ENCODE measurements at regions not wholly inside any gene's neighbourhood (a gene's known extent, or its start where the extent isn't known, plus 50 kb on each side); places are given as distances from the start of the nearest gene placed in this dataset.

DNA sequence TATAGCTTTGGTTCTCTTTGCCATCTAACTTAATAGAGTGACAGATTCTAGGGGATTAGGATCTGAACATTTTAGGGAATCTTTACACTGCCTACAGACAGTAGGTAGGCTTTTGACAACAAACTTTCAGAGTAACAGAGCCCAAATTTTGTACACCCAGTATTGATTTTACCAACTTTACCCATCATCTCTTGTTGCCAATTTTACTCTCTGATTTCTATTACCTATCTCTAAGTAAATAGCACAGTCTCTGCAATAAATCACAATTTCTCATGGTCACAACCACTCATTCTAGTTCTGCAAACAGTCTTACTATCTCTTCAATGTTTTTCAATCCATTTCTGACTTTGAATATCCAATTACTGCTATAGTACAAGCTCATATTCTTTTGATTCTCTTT, 1097.6 kb upstream of the PHF14 start:
- no peak for DNase-seq

DNA sequence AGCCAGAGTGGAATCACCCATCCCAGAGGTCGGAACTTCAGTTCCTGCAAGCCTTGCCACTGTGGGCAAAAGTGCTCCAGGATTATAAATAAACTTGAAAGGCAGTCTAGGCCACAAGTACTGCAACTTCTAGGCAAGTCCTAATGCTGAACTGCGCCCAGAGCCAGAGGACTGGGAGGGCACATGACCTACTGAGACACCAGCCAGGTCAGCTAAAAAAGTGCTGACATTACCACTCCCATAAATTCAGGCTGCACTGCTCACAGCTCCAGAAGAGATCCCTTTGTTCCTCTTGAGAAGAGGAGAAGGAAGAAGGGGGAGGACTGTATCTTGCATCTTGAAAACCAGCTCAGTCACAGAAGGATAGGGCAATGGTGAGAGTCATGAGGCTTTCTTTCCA, 1084.1 kb upstream of the PHF14 start:
- no peak for DNase-seq

DNA sequence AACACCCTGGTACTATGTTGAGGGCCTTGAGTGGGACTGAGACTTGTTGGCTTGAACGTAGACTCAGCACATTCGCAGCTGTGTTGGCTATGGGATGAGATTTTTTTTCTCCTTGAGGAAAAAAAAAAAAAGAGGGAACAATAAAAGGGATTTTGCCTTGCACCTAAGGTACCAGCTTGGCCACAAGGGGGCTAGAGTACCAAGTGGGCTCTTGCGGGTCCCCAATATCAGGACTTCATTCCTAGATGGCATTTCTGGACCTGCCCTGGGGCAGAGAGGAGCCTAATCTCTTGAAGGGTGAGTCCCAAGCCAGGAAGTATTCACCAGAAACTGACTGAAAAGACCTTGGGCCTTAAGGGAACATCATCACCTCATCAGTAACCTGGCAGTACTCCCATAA, 1083.6 kb upstream of the PHF14 start:
- DNase-seq = no peak

DNA sequence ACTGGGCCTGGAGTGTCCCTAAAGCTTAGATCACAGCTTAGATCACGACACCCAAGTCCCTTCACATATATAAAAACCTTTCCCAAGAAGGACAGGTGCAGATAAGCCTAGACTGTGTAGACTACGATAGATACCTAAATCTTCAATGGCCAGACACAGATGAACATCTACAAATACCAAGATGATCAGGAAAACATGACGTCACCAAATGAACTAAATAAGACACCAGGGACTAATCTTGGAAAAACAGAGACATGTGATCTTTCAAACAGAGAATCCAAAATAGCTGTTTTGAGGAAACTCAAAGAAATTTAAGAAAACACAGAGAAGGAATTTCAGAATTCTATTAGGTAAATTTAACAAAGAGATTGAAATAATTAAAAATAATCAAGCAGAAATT, 1082.6 kb upstream of the PHF14 start:
- no peak for DNase-seq

DNA sequence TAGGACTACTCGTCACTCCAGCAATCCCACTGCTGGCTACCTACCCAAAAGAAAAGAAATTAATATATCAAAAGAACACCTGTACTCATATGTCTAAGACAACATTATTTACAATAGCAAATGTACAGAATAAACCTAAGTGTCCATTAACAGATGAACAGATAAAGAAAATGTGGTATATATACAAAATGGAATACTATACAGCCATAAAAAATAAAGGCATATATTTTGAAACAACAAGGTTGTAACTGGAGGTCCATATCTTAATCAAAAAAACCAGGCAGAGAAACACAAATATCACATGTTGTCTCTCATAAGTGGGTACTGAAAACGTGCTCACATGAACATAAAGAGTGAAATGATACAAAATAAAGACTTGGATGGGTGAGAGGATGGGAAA, 1073.3 kb upstream of the PHF14 start:
- no peak for DNase-seq

DNA sequence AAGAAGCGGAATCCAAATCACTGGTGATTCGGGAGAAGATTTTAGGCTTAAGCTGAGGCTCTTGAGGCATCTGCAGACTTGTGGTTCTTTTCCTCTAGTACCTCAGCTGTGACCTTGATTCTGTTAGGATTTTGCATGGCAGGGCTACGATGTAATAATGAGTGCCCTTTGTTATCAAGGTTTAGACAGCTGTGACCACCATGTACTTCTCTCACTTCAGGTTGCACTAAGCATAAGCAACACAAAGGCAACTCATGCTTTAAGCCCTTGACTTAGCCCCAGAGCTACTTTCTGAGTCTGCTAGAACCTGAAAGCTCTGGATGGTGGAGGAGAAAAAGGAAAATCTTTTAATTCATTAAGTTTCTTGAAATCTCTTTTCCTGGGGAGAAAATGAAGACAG, 1052.3 kb upstream of the PHF14 start:
- no peak for DNase-seq

DNA sequence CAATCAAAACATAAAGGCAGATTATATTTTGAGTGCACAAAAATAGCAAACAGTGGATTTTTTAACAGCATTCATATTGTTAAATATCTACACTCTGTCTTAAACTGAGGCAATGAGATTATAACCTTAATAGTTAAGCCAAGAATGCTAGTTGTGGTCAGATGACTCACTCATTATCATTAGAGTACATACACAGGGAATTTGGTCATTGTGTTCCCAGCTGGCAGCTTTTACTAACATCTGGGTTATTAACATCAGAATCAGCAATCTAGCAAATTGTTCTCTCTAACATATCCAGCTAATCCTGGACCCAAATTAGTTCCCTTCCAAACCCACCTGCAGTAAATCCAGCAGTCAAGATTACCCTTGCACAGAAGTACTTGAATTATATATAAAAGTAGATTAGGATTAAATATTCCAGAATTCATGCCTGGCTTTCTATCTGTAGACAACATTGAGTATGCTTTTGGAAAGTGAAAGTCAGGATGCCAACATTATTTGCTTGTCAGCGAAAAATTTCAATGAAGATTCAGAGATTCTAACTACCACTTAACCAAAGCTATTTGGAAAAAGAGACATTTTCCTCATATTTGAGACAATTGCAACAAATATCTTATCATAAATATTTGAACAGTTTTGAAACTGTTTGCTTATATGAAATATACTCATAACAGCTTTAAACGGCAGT, 1035.6 kb upstream of the PHF14 start:
- no peak for DNase-seq

DNA sequence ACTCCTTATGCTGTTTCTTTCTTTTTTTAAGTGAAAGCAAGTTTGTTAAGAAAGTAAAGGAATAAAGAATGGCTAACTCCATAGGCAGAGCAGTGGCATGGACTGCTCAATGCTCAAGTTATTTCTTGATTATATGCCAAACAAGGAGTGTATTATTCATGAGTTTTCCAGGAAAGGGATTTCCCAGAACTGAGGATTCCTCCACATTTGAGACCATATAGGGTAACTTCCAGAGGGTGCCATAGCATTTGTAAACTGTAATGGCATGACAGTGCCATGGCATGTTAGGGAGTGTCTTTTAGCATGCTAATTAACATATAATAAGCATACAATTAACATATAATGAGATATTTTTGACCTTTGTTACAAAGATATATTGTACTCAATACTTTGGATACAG, 1034.5 kb upstream of the PHF14 start:
- DNase-seq = no peak

DNA sequence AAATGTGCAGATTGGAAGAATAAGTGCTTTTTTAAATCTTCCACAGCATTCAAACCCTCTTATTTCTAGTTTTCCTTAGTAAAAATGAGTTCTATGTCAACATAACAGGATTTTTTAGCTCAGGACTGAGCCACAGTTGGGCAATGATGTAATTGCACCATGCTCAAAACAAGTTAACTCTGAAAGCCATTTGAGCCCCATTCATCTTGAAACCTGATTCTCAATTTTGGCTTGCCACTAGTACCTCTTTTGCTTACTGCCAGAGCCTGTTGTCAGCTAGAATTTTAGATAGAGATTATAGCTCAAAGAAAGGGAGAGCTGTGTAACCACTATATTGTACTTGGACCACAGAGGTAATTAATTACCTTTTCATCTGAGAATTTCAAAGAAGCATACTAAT, 1028.5 kb upstream of the PHF14 start:
- DNase-seq = no peak

DNA sequence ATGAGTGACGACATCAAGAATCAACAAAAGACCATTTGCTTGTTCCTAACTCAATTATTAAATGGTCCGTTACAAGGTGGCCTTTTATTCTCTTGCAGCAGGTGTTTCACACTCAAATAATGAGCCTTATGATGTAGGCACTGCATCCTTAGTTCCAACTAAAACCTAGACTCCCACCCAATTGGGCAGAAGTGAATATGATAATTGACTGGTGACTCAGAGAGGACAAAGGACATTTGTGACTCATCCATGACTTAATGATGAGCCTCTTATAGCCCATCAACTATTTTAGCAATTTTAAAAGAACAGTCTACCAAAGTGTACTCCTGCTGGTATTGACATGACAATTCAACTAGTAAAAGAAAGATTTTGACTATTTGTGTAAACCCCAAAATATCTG, 1027.8 kb upstream of the PHF14 start:
- no peak for DNase-seq

DNA sequence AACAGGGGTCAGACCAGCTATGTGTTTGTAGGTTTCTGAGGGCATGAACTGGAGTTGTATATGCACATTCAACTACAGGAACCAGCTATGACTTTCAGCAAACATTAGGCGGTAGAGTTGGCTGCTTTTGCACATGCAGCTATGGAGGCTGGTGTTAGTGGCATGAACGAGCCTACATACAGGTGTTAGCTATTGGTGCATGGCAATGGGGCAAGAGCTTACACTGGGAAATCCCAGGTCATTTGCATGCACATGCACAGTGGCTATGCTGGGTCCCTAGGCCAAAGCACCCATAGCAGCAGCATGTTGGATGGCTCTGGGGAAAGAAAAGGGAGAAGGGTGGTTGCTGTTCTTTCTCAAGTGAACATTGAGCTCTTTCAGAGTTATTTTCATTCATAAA, 1018.5 kb upstream of the PHF14 start:
- no peak for DNase-seq

DNA sequence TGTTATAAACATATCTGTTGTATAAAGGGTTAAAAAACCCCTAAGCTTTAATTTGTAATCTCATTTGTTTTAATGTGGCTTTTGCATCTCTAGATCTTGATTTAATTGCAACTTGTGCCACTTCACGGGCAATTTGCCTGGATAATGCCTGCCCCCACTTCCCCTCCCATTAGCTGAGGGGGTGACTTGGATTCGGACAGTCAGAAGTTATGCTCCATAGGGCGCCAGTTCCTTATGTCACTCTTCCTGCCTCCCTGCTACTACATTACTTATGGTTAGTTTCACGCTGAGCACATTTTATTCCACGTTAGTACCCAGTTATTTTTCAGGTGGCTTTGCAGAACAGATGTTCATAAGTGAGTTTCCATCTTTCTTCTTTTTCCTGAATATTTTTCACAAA, 1015.2 kb upstream of the PHF14 start:
- DNase-seq = no peak

DNA sequence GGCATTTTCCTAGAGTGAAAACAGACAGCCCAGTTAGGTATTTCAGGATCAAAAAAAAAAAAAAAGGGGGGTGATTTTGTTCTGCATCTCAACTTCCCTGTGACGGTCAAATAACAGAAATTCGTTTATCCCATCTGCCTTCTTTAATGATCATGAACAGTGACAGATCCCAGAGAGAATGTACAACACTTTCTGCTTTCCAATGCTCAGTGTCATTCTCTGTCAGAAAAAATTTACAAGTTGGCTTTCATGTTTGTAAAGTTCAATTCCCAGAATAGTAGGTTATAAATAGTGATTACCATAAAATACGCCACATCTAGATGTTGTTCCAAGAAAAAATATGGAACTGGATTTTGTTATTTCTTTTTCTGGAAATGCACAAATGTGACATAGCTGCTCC, 1013.2 kb upstream of the PHF14 start:
- DNase-seq = no peak

DNA sequence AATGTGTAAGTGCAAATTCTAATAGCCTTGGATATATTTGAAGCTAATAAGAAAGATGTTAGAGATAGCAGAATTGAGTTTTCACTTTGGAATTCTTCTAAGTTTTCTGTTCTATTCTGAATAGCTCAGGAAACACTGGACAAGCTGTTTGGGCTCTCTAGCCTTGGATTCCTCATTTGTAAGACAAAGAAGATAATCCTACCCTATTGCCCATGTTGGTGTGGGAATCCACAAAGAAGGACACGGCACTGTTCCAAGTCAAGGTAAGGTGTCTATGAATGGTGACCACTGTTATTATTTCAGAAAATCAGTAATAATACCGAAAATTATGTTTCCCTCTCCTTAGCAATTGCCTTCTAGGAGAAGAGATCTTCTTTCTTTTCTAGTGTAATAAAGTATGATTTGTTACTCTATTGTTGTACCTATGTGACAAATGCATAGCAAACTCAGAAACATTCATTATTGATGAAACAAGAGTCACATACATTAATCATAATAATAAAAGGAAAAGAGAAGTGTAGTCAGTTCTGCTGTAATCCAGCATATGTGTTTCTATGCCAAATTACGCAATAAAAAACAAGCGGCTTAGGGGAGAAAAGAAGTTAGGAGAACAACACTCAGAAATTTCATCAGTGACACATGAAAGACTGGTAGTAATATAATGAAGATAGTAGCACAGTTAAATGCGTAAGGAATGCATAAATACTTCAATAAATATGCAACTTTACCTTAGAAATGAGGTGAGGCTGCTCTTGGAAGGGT, 1012.3 kb upstream of the PHF14 start:
- no peak for DNase-seq

DNA sequence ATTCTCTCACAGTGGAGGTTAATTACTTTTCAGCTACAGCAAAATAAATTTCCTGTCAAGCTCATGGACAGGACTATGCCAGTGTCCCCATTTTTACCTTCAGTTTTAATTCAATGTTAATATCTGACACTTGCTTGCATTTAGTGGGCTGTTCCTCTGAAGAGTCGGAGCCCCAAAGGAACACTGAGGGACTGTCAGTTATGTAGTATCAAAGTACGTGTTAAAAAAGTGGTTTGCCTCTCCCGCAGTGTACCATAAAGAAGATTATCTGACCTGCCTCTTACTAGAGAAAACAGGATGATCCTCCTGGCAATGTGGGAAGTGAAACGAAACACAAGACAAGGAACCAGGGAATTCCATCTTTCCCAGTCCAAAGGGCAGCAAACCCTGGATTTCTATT, 1010.9 kb upstream of the PHF14 start:
- no peak for DNase-seq

DNA sequence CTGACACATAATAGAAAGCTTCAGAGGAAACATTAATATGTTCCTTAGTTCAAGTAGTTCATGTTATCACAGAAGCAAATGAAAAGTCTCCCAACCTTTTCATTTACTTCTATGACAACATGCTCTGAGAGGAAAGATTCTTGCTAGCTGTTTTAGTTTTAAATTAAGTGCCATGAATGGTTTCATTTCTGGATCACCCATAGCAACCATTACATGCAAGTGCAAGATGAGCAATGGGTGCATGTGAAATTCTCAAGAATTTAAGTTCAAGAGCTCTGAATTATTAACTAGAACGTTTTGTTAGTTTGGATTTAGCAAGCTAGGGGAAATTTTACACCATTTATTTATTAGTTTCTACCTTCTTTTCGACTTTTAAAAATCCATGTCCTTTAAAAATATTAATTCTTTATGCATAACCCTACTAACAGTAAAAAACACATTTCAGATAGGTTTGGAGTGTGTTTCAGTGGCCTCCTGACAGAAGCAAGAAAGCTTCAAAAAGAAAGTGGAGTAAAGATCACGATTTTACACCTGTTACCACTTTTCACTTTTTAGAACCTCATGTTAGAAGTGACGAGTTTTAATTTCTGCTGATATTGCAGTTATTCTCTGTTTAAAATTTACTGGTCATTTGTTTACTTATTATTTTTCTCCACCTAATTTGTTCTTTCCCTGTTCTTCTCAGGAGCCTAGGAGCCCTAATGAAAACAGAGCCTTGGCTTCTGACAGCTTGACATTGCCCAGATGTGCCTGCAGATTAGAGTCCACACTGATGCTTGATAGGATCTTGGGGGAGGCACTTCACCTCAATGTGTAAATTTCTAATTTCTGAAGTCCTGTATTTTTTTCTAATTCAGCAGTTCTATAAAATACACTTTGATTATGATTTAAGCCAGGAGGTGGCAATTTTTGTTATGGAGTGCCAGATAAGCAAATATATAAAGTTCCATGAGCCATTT, 995.3 kb upstream of the PHF14 start:
- DNase-seq = no peak

DNA sequence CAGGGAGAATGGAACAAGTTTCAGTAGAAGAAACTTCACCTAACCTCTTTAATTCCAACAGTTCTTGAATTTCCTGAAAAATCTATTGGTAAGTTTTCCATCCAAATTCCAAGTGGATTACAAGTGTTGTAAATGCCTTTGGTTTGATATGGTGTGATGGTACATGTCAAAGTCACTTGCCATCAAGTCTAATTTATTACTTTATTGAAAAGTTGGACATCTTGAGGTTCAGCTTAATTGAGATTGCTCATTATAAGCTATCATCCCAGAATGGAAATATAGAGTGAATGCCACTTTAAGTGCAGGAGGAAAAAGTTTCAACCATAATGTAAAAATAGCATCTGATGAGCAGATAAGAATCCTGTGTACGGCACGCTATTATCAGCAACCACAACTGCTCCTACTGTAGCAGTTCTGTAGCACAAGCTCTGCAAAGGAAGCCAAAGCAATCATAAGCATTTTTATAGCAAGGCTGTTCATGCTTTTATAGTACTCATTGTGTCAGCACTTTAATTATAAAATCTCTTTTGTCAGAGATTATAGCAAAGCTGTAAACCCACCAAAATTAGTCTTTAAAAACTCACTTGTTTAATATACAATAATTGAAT, 991.8 kb upstream of the PHF14 start:
- no peak for DNase-seq

DNA sequence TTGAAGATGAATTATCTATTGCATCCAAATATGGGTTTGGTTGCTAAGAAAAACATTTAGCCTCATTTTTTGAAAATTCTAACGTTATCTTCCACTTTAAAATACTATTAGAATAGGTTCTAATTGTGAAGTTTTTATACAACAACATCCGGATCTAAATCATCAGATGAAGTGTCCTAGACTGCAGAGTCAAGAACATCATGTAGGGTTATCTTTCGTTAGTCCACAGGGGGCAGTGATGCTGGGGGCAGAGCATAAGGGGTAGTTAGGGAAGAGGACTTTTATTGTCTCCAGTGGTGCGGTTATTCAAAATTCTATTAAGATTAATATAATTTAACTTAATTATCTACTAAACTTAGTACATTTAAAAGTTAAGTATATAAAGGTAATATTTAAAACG, 990.6 kb upstream of the PHF14 start:
- no peak for DNase-seq

DNA sequence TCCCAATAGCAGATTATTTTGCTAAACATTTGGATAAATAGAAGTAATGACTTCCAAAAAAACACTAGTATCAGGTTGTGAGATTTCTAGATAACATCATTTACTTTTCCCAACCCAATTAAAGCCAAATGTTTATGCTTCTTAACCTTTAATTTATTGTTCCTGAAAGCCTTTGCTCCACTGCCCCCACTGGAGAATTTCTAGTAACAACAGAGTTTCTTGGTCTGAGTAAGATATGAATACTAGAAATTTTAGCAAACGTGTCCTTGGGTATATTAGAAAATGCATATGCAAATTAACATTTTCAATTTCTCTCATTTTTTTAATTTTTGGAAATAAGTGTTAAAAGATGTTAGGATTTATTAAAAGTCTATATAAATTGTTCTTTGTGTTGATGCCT, 958.0 kb upstream of the PHF14 start:
- DNase-seq = no peak

DNA sequence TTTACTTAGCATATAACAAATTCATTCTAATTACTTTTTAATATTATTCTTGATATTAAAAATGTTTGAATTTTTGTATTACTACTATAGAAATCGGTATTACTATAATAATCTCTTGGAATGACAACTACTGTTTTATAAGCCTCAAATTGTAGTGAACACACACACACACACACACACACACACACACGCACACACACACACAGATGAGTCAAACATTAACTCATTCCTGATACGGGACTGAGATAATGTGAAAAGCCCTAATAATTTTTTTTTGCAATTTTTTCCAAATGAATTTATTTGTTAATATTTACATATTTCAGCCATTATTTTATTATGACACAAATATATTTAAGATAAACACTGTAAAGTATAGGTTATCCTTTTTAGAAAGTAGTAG, 951.2 kb upstream of the PHF14 start:
- DNase-seq = no peak

DNA sequence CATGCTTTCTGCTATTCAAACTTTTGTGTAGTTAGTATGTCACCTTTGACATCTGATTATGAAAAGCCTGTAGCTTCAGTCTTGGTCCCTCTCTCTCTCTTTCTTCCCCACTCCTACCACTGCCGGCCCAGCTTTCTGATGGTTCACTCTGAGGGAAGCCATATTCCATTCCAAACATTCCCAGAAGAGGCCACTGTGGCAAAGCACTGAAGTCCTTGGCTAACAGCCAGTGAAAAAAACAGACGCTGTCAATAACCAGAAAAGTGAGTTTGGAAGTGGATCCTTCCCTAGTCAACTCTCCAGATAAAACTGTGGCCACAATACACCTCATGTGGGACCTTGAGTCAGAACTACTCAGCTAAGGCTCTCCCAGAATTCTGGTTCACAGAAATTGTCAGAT, 950.7 kb upstream of the PHF14 start:
- DNase-seq = no peak

DNA sequence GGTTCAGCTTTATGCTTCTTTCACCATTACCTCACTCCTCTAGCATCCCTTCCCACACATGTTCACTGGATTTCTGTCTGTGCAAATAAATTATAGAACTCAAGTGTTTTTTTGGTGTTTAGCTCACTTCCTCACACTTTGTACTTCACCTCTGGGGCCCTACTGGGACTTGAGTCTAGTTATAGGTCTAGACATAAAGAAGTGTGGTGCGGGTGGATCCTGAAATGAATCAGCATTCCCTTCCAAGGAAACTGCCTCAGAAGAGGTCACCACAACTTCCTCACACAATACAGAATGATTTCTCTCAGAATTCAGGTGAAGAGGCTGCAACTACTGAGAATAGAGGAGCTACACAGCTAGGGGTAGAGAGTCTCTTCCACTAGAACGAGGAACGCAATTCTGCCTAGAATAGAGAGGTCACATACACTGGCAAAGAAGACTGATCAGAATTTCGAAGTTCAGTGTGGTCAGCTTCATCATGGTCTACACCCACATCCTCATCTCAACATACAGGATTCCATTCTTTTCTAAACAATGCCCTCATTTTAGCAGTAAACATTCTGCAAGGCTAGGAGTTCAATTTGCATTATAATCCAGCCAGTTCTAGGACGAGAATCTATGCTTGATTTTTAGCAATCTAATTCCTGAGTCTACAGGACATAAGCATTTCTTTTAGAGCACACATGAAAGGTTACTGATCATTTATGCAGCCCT, 938.7 kb upstream of the PHF14 start:
- no peak for DNase-seq

DNA sequence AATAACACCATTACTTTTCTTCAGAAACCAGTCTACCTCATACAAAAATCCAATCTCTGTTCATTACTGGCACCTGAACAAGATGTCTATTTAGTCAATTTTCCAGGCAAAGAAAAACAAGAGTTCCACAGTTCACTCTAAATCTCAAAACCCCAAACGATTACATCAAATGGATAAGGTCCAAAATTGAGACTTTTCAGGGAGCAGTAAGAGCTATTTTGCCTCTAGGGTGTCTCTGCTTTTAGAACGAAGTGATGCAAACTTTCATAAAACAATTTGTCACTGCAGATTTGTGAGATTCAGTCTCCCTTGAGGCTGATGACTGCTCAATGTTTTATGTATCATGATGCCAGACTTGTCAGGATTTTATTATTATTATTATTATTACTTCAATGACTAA, 937.0 kb upstream of the PHF14 start:
- no peak for DNase-seq
